ENCODE measurements at regions not wholly inside any gene's neighbourhood (a gene's known extent, or its start where the extent isn't known, plus 50 kb on each side); places are given as distances from the start of the nearest gene placed in this dataset.

GRCh38 chr9:118918180-118918579 lies 451.1 kb downstream of the BRINP1 start:
- no peak overlapping the region for H3K4me3 ChIP-seq (replicated peaks in 1 of 4; ENCODE audit: control extremely low read depth in 1 of 4, insufficient read depth in 1 of 4, low read depth in 3 of 4, low read length in 4 of 4)
- no peak overlapping the region for H3K27ac ChIP-seq (ENCODE audit: insufficient read depth, low read length)
- no peak for DNase-seq (ENCODE audit: low read depth in 2 of 2)
- H3K9me3 ChIP-seq (ENCODE audit: control insufficient read depth, insufficient read depth, low read depth, low read length): no peaks in the 10 kb centered on the region
- no peak overlapping the region for H2AFZ ChIP-seq (ENCODE audit: low read length)
- no peak overlapping the region for H3K9ac ChIP-seq (ENCODE audit: insufficient read depth, low read length)
- H3K4me1 ChIP-seq (ENCODE audit: control insufficient read depth, extremely low read depth, insufficient read depth, low read length): no peaks in the 10 kb centered on the region
- no peaks in the 10 kb centered on the region for H4K20me1 ChIP-seq (ENCODE audit: control insufficient read depth, extremely low read depth, insufficient read depth, low read length)
- H3K79me2 ChIP-seq (ENCODE audit: control insufficient read depth, insufficient read depth, low read length): no peaks in the 10 kb centered on the region
- TF ChIP-seq EZH2 (IDR thresholded peaks at IDR 0.05; ENCODE audit: low read length, missing control alignments) (no peak), CTCF (conservative IDR thresholded peaks at IDR 0.05 in 1 of 2, IDR thresholded peaks at IDR 0.05 in 1 of 2; ENCODE audit: low read depth in 1 of 2, low read length in 2 of 2) (no peak)
- H3K27me3 ChIP-seq (ENCODE audit: control insufficient read depth, insufficient read depth, low read length): no peaks in the 10 kb centered on the region
- no peak overlapping the region for H3K4me2 ChIP-seq (ENCODE audit: extremely low read depth, insufficient read depth, low read length)
- H3K36me3 ChIP-seq (ENCODE audit: control insufficient read depth, insufficient read depth, low read length): no peaks in the 10 kb centered on the region

GRCh38 chr9:118928722-118929121 lies 440.5 kb downstream of the BRINP1 start:
- Histone ChIP-seq H3K79me2 (ENCODE audit: control insufficient read depth, insufficient read depth, low read length) (no peaks in the 10 kb centered on the region), H3K36me3 (ENCODE audit: control insufficient read depth, insufficient read depth, low read length) (no peaks in the 10 kb centered on the region), H3K4me3 (replicated peaks in 1 of 4; ENCODE audit: control extremely low read depth in 1 of 4, insufficient read depth in 1 of 4, low read depth in 3 of 4, low read length in 4 of 4) (no peak overlapping the region), H4K20me1 (ENCODE audit: control insufficient read depth, extremely low read depth, insufficient read depth, low read length) (no peaks in the 10 kb centered on the region), H3K9ac (ENCODE audit: insufficient read depth, low read length) (no peak overlapping the region), H3K9me3 (ENCODE audit: control insufficient read depth, insufficient read depth, low read depth, low read length) (no peaks in the 10 kb centered on the region), H3K27ac (ENCODE audit: insufficient read depth, low read length) (no peak overlapping the region), H2AFZ (ENCODE audit: low read length) (no peak overlapping the region), H3K4me2 (ENCODE audit: extremely low read depth, insufficient read depth, low read length) (no peak overlapping the region), H3K4me1 (ENCODE audit: control insufficient read depth, extremely low read depth, insufficient read depth, low read length) (no peaks in the 10 kb centered on the region), H3K27me3 (ENCODE audit: control insufficient read depth, insufficient read depth, low read length) (no peaks in the 10 kb centered on the region)
- DNase-seq (ENCODE audit: low read depth in 2 of 2): no peak
- TF ChIP-seq CTCF (conservative IDR thresholded peaks at IDR 0.05 in 1 of 2, IDR thresholded peaks at IDR 0.05 in 1 of 2; ENCODE audit: low read depth in 1 of 2, low read length in 2 of 2) (no peak), EZH2 (IDR thresholded peaks at IDR 0.05; ENCODE audit: low read length, missing control alignments) (no peak)

GRCh38 chr9:118929287-118929686 lies 439.9 kb downstream of the BRINP1 start:
- no peaks in the 10 kb centered on the region for H3K27me3 ChIP-seq (ENCODE audit: control insufficient read depth, insufficient read depth, low read length)
- no peak overlapping the region for H3K9ac ChIP-seq (ENCODE audit: insufficient read depth, low read length)
- H4K20me1 ChIP-seq (ENCODE audit: control insufficient read depth, extremely low read depth, insufficient read depth, low read length): no peaks in the 10 kb centered on the region
- no peaks in the 10 kb centered on the region for H3K79me2 ChIP-seq (ENCODE audit: control insufficient read depth, insufficient read depth, low read length)
- peak in 1 of 2 donors; percentile 96 for DNase-seq (ENCODE audit: low read depth in 2 of 2)
- TF ChIP-seq EZH2 (IDR thresholded peaks at IDR 0.05; ENCODE audit: low read length, missing control alignments) (no peak), CTCF (conservative IDR thresholded peaks at IDR 0.05 in 1 of 2, IDR thresholded peaks at IDR 0.05 in 1 of 2; ENCODE audit: low read depth in 1 of 2, low read length in 2 of 2) (no peak)
- no peak overlapping the region for H3K4me3 ChIP-seq (replicated peaks in 1 of 4; ENCODE audit: control extremely low read depth in 1 of 4, insufficient read depth in 1 of 4, low read depth in 3 of 4, low read length in 4 of 4)
- no peaks in the 10 kb centered on the region for H3K36me3 ChIP-seq (ENCODE audit: control insufficient read depth, insufficient read depth, low read length)
- H3K9me3 ChIP-seq (ENCODE audit: control insufficient read depth, insufficient read depth, low read depth, low read length): no peaks in the 10 kb centered on the region
- no peak overlapping the region for H3K4me2 ChIP-seq (ENCODE audit: extremely low read depth, insufficient read depth, low read length)
- no peak overlapping the region for H3K27ac ChIP-seq (ENCODE audit: insufficient read depth, low read length)
- H2AFZ ChIP-seq (ENCODE audit: low read length): no peak overlapping the region
- no peaks in the 10 kb centered on the region for H3K4me1 ChIP-seq (ENCODE audit: control insufficient read depth, extremely low read depth, insufficient read depth, low read length)
